Thyroid gland (tissue), 4 donors: ENCODE measurements at regions not wholly inside any gene's neighbourhood (a gene's known extent, or its start where the extent isn't known, plus 50 kb on each side); places are given as distances from the start of the nearest gene placed in this dataset.

ENCODE experiments used
- POLR2A ChIP-seq, 2 donors: fragments of 450-650 bp; IDR thresholded peaks; one replicate each; pipeline ENCODE4 v1.6.1; 2017; ENCODE audit warnings: antibody characterized with exemption in 2 of 2, mild to moderate bottlenecking in 2 of 2, moderate library complexity in 1 of 2
- TF ChIP-seq, protein P1 (sequence below), 6 experiments: fragments of 200-600 bp in 3 of 6; fragments of 450-650 bp in 3 of 6; sonication (generic) in 3 of 6; IDR thresholded peaks; one replicate each; pipeline ENCODE4 v1.5.1; 2016 to 2019; ENCODE audit warnings: antibody characterized with exemption in 6 of 6, mild to moderate bottlenecking in 2 of 6, inconsistent platforms in 1 of 6, moderate library complexity in 1 of 6

DNA sequence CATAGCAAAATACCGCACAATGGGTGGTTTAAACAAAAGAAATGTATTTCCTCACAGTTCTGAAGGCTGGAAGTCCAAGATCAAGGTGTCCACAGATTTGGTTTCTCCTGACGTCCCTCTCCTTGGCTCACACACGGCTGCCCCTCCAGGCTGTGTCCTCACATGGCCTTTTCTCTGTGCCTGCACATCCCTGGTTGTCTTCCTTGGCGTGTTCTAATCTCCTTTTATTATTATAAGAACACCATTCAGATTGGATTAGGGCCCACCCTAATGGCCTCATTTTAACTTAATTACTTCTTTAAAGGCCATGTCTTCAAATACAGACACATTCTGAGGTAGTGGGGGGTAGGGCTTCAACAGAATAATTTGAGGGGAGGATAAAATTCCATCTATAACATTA is 87.9 kb downstream of the FZD1 start:
- TF ChIP-seq, protein P1, sequence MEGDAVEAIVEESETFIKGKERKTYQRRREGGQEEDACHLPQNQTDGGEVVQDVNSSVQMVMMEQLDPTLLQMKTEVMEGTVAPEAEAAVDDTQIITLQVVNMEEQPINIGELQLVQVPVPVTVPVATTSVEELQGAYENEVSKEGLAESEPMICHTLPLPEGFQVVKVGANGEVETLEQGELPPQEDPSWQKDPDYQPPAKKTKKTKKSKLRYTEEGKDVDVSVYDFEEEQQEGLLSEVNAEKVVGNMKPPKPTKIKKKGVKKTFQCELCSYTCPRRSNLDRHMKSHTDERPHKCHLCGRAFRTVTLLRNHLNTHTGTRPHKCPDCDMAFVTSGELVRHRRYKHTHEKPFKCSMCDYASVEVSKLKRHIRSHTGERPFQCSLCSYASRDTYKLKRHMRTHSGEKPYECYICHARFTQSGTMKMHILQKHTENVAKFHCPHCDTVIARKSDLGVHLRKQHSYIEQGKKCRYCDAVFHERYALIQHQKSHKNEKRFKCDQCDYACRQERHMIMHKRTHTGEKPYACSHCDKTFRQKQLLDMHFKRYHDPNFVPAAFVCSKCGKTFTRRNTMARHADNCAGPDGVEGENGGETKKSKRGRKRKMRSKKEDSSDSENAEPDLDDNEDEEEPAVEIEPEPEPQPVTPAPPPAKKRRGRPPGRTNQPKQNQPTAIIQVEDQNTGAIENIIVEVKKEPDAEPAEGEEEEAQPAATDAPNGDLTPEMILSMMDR (IDR thresholded peaks at IDR 0.05), result no peak
- TF ChIP-seq POLR2A (IDR thresholded peaks at IDR 0.05), result no peak
